ENCODE measurements at regions not wholly inside any gene's neighbourhood (a gene's known extent, or its start where the extent isn't known, plus 50 kb on each side); places are given as distances from the start of the nearest gene placed in this dataset.

- no peak for DNase-seq (ENCODE audit: insufficient read length, low spot score)
- FAIRE-seq, result no peak
These were observed 67.9 kb upstream of the NCOR2 start for GRCh38 chr12:124635316-124635715.

DNA sequence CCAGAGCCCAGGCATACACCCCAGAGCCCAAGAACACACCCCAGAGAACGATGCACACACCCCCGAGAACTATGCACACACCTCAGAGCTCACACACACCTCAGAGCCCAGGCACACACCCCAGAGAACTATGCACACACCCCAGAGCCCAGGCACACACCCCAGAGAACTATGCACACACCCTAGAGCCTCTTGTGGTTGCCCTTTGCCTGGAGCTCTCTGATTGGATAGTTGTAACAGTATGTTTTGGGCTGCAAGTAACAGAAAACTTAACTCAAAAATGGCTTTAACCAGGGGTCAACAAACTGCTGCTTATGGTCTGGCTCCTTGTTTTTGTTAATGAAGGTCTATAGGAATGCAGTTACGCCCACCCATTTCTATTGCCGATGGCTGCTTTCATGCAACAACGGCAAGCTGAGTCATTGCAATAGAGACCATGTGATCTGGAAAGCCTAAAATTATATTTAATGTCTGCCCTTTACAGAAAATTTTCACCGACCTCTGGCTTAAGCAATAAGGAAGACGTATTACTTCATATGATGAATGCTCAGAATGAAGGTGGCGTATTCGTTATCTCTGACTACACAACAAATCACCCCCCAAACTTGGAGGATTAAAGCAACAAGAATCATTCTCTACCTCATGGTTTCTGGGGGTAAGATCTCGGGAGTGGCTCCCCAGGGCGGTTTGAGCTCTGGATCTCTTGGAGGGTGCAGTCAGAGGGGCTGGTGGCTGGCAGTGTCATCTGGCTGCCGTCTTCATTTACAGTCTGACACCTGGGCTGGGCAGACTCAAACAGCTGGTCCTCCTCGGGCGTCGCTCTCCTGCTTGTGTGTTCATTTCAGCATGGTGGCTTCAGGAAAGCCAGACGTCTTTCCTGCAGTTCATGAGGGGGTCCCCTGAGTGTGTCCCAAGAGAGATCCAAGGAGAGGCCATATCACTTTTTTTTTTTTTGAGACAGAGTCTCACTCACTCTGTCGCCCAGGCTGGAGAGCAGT lies 66.3 kb upstream of the NCOR2 start:
- DNase-seq (ENCODE audit: insufficient read length, low spot score) (no peak), FAIRE-seq (no peak)

DNA sequence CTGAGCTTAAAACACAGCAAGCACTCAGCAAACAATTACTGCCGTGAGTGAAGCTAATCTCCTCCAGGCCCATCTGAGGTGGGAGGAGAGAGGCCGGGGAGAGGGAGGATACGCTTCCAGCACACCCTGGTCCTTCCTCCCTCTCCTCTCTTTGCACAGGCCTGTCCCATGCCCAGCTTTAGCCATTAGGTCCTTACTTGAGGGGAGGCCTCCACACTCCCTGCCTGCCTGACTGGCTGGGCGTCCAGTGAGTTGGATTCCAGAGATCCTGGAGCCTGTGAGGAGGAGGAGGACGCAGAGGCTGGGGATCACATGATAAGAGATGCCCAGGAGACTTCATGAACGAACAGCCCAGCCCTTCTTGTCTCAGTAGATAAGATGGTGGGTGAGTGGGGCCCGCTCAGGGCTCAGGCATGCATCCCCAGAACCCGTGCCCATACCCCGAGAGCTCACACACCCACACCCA lies 65.1 kb upstream of the NCOR2 start:
- DNase-seq (ENCODE audit: insufficient read length, low spot score) (no peak), FAIRE-seq (no peak)

DNA sequence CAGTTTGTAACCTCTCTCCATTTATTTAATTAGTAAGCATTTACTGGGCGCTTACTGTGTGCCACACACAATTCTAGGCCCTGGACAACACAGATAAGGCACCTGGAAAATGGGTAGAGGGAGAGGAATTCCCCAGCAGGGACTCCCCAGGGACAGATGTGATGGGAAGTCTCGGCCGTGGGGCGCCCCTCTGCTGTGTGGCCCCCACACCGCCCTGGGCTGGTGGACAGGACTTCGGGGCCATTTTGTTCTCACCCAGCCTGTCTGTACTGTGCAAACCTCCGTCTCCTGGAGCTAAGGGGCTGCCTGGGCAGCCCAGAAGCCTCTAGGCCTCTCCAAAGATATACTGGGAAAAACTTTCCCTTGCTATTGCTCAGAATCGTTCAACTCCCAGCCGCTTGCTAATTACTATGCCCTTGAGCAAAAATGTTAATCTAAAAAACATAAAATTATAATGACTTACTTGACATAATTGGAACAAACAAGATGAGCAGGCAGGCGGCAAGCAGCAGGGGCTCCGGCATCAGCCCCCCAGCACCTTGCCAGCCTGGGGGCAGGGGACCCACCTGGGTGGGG lies 64.4 kb upstream of the NCOR2 start:
- FAIRE-seq (no peak), DNase-seq (ENCODE audit: insufficient read length, low spot score) (no peak)

GRCh38 chr12:124630791-124631313 lies 63.4 kb upstream of the NCOR2 start:
- DNase-seq (ENCODE audit: insufficient read length, low spot score) (no peak), FAIRE-seq (no peak)

- DNase-seq (ENCODE audit: insufficient read length, low spot score), result no peak
- FAIRE-seq, result no peak
These were observed 62.5 kb upstream of the NCOR2 start for GRCh38 chr12:124629789-124630480.

GRCh38 chr12:124629117-124629516 lies 61.7 kb upstream of the NCOR2 start:
- FAIRE-seq, result no peak
- no peak for DNase-seq (ENCODE audit: insufficient read length, low spot score)

- FAIRE-seq (no peak), DNase-seq (ENCODE audit: insufficient read length, low spot score) (no peak)
These were observed 60.5 kb upstream of the NCOR2 start for GRCh38 chr12:124627956-124628355.

GRCh38 chr12:124626971-124627411 lies 59.6 kb upstream of the NCOR2 start:
- no peak for DNase-seq (ENCODE audit: insufficient read length, low spot score)
- FAIRE-seq, result no peak

DNA sequence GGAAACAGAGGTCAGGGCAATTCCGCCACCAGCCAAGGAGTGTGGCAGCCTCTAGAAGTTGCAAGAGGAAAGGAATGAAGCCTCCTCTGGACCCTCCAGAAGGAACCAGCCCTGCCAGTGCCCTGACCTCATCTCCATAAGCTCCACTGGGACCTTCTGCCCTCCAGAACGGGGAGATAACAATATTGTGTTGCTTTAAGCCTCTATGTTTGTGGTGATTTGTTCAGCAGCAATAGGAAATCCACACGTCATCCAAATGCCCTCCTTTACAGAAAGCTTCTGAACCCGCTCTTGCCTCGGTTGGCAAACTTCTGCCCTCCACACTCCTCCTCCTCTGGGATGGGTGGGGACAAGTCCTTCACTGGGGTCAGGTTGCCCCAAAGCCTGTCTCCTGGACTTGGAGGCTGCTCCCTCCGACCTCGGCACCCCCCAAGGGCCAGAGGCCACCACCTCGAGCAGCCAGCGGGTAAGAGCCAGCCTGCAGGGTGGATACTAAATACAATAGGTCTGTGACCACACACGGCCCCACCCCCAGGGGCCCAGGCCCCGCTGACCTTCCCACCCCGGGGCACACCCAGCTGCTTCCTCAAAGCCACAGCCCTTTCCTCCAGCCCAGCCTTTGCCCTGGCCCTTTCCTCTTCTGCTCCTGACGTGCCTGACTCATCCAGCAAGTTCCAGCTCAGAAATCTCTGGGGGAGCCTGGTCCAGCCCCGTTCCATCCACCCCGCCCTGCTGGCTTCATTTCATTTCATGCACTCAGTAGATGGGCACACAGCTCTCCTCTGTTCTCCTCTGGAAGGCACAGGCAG lies 58.7 kb upstream of the NCOR2 start:
- DNase-seq (ENCODE audit: insufficient read length, low spot score) (peak; percentile 63), FAIRE-seq (no peak)

DNA sequence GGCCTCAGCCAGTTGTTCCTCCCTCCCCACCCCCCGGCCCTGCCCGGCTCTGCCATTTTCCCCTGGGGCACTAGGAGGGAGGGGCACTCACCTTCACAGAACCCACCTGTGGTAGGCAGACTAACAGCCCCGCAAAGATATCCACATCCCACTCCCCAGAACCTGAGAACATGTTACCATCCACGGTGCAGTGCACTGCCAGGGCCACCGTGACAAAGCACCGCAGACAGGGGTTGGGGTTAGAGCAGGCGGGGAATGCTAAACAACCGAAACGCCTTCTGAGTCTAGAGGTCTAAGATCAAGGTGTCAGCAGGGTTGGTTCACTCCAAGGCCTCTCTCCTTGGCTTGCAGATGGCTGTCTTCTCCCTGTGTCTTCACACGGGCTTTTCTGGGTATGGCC lies 57.4 kb upstream of the NCOR2 start:
- DNase-seq (ENCODE audit: insufficient read length, low spot score) (no peak), FAIRE-seq (no peak)

GRCh38 chr12:124623344-124624035 lies 56.1 kb upstream of the NCOR2 start:
- FAIRE-seq, result no peak
- no peak for DNase-seq (ENCODE audit: insufficient read length, low spot score)

DNA sequence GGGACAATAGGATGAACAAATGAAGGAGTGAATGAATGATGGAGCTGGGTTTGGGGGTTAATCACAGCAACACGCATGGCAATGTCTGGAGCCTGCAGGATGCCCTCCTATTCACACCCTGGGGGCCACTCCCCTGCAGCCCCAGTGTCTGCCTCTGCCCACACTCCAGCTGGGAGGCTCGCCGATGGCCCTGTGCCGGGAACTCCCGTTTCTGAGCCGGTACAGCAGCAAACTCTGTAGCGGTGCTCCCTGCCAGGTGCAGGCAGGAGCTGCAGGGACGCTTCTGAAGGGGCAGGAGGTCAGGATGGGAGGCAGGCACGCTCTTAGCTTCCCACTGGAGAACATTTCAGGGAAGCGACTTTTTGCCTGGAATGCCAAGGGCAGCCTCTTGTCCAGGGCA lies 55.4 kb upstream of the NCOR2 start:
- DNase-seq (ENCODE audit: insufficient read length, low spot score), result no peak
- no peak for FAIRE-seq

- DNase-seq (ENCODE audit: insufficient read length, low spot score) (no peak), FAIRE-seq (no peak)
These were observed 54.9 kb upstream of the NCOR2 start for GRCh38 chr12:124622331-124622730.

DNA sequence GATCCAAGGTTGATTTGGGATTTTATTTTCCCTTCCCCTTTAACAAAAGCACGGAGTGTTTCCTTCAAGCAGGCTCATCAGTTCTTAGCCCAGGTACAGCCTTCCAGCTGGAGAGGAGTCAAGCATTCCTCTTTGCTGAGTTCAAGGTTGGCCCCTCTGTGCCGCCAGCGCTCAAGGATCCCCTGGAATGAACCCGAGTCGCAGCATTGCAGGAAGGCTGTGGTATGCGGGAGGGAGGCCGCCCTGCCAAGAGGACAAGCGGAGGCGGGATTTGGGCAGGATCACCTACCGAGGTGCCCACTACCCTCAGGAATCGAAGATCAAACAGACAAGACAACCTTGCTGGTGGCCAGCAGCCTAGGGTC lies 53.9 kb upstream of the NCOR2 start:
- peak; percentile 17 for DNase-seq (ENCODE audit: insufficient read length, low spot score)
- FAIRE-seq, result no peak

DNA sequence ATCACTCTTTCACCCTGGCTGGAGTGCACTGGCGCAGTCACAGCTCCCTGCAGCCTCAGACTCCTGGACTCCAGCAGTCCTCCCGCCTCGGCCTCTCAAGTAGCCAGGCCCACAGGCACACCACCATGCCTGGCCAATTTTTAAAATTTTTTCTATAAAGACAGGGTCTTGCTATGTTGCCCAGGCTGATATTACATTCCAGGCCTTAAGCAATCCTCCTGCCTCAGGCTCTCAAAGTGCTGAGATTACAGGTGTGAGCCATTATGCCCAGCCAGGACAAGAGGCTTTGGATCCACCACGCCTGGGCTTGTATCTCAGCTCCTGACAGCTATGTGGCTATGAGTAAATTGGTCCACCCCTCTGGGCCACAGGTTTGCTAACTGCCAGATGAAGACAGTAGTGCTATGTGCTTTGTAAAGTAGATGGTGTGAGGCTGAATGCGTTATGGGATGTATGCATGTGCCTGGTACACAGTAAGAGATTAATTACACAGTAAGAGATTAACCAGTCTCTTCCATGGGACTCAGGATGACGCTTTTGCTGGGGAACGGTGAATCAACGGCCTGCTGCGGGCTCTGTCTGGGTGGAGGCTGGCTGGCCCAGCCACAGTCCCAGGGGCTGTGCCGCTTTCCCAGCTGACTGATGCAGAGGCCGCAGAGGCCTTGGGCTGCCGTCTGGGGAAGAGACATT lies 53.3 kb upstream of the NCOR2 start:
- FAIRE-seq, result no peak
- no peak for DNase-seq (ENCODE audit: insufficient read length, low spot score)

- DNase-seq (ENCODE audit: insufficient read length, low spot score), result no peak
- no peak for FAIRE-seq
These were observed 51.0 kb upstream of the NCOR2 start for GRCh38 chr12:124618291-124618902.

DNA sequence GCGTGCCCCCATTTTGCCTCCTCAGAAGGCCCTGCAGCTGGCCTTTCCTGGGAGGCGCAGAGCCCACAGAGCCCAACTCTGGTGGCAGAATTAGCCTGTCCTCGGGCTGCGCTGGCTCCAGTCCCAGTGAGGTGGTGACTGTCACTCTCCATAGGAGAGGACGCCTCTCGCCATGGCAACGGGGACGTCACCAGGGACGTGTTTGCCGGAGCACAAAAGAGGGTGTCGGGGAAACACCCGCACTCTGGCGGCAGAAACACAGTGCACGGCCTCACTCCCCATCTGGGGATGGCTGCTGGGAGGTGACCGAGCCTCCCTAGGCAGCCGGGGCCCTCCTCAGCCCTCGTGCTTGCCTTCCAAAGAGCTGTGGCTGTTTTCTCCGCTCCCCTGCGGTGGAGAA lies 50.2 kb upstream of the NCOR2 start:
- FAIRE-seq (no peak), DNase-seq (ENCODE audit: insufficient read length, low spot score) (no peak)

Measured in HTR-8/SVneo (cell line).